GM19463 (cell line): ENCODE measurements at regions not wholly inside any gene's neighbourhood (a gene's known extent, or its start where the extent isn't known, plus 50 kb on each side); places are given as distances from the start of the nearest gene placed in this dataset.
"Not testable (repeated sequence)": the region's sequence is repeated elsewhere in the genome, so short reads cannot be mapped to it uniquely, and the experiment has no call there.

ENCODE experiments used
- ATAC-seq: cut with Tn5 transposase; IDR thresholded peaks from one replicate; pipeline ENCODE4 v1.9.1; 2021; ENCODE audit warnings: mild to moderate bottlenecking, moderate library complexity; ENCODE audit not compliant: unreplicated experiment

GRCh38 chr4:174400603-174401302, 117.0 kb downstream of the CEP44 start:
- ATAC-seq: not testable (repeated sequence)

DNA sequence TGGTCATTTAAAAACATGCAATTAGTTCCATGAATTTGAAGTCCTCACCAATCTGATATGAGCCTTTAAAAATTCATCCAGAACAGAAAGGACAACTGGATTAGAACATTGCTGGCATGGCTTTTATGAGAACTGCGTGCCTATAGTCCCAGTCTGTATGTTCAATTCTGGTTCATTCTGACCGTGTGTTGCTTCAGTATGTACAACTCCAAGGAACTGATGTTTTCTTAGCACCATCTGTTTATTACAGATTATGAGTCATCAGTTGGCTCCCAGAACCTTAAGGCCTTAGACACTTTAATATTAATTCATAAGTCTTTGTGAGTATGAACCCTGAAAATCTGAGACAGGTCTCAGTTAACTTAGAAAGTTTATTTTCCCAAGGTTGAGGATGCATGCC, 115.0 kb downstream of the CEP44 start:
- ATAC-seq: no peak

DNA sequence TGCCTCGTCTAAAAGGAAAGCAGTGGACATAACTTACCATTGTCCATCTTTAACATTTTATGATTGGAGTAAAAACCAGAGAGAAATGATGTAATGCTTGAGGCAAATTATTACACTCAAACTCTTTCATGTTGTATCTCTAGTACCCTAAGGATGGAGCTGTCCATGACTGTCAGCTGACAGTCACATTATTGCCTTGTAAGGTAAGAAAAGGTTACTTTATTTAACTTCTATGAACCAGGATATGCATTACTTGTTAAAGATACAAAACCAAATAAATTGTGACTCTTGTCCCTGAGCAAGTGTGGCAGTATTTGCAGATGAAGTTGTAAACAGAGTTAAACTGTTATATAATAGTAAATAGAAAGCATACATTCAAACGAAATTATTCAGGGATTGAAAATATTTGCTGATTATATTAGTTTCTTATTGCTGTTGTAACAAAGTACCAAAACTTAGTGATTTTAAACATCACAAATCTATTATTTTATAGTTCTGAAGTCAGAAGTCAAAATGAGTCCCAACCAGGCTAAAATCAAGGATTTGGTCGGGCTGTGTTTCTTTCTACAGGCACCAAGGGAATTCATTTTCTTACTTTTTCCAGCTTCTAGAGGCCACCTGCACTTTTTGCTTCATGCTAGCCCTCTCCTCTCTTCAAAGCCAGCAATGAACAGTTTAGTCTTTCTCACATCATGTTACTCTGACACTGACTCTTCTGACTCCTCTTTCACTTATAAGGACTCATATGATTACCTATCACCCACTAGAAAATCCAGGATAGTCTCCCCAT, 113.8 kb downstream of the CEP44 start:
- ATAC-seq: no peak

DNA sequence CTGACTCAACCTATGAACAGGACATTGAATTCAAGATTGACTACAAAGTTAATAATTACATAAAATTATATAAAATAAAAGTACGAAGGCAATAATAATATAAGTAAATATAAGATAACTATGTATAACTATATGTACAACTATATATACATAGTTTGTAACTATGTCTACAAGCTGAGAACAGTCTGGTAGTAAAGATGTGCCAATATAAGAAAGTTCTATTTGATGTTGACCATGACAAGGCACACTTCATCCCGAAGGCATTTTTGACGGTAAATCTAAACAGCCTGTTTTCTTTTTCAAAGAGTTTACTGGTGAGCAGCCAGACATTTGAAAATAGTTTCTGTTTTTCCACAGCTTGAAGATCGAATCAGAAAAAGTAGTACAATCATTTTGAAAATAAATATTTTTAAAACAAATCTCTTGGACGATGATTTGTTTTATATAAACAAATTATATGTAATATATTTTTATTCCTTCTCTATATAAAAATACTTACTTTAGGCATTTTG, 112.9 kb downstream of the CEP44 start:
- ATAC-seq: no peak

- ATAC-seq: no peak
These were observed 111.2 kb downstream of the CEP44 start for GRCh38 chr4:174394915-174395314.

DNA sequence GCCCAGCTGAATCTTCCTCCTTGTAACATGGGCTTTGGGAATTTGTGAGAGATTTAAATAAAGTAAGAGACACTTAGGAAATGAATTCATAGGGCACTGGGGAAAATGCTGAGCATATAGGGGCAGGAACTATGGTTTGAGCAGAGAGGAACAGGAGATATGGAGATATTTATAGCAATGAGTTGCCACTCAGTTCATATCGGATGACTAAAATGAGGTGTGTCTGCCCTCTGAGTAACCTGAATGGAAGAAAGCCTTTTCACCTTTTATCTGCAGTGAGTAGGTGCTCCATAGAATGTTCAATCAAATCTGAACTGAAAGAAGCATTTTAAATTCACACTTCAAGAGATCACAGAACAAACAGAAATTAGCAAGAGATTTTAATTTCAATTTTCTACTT, 105.7 kb downstream of the CEP44 start:
- no peak for ATAC-seq

GRCh38 chr4:174388461-174389145, 104.9 kb downstream of the CEP44 start:
- ATAC-seq: no peak

DNA sequence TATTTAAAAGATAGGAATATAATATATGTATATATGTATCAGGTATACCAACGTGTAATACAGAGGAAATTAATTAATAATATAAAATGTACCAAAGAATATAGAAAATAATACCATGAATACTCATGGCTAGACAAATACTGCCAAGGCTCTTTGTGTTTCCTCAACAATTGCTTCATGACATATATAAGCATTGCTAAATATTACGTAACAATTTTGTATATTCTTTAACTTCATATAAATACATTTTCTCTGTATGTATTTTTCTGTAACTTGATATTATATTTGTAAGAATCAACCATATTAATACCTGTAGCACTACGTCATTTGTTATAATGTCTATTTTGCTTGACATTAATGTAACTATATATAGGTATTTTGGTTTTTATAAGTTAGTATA, 104.0 kb downstream of the CEP44 start:
- no peak for ATAC-seq

DNA sequence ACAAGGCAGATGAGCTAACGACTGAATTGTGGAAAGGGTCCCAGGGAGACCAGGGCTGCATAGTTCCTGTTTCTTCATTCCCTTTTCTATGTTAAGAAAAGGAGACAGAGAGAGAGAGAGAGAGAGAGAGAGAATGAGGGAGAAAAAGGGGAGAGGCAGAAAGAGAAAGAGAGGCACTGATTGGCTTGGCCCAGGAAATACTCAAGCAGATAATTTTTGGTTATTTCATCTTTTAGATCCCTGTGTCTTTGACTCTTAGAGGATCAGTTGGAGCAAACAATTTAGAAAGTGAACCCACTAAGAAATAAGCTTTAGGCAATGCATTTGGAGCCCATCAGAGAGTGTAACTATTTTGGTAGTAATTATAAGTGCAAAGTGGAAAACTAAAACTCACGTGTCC, 103.4 kb downstream of the CEP44 start:
- ATAC-seq: no peak

DNA sequence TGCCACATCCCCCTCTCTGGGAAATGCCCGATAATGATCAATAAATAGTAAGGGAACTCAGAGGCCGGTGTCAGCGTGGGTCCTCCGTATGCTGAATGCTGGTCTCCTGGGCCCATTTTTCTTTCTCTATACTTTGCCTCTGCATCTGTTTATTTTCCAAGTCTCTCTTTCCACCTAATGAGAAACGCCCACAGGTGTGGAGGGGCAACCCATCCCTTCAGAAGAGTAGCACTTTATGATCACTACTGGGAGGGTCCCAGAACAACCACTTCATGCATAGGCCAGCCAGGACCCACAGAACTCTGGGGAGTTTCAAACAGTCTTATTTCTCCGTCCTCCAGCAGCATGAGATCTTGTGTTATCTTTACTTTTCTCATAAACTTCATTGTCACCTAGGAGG, 100.1 kb downstream of the CEP44 start:
- no peak for ATAC-seq

DNA sequence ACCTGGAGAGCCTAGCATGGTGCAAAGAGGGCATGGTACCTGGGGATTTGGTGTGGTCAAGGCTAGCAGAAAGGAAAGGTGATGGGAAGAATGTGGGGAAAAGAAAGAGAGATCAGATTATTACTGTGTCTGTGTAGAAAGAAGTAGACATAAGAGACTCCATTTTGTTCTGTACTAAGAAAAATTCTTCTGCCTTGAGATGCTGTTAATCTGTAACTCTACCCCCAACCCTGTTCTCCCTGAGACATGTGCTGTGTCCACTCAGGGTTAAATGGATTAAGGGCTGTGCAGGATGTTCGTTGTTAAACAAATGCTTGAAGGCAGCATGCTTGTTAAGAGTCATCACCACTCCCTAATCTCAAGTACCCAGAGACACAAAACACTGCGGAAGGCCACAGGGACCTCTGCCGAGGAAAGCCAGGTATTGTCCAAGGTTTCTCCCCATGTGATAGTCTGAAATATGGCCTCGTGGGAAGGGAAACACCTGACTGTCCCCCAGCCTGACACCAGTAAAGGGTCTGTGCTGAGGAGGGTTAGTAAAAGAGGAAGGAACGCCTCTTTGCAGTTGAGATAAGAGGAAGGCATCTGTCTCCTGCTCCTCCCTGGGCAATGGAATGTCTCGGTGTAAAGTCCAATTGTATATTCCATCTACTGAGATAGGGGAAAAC, 99.4 kb downstream of the CEP44 start:
- not testable (repeated sequence) for ATAC-seq
